ENCODE measurements at regions not wholly inside any gene's neighbourhood (a gene's known extent, or its start where the extent isn't known, plus 50 kb on each side); places are given as distances from the start of the nearest gene placed in this dataset.

- FAIRE-seq: no peak
- TF ChIP-seq CTCF (IDR thresholded peaks at IDR 0.05; ENCODE audit: insufficient read depth, missing control alignments): no peak
Measured at GRCh38 chr4:169909479-169909878, 116.7 kb downstream of the MFAP3L start.

GRCh38 chr4:169907705-169908104 lies 118.5 kb downstream of the MFAP3L start:
- no peak for TF ChIP-seq CTCF (IDR thresholded peaks at IDR 0.05; ENCODE audit: insufficient read depth, missing control alignments)
- no peak for DNase-seq (ENCODE audit: insufficient read length, low spot score)
- no peak for FAIRE-seq

More at GRCh38 chr4:169909479-169909878, 116.7 kb downstream of the MFAP3L start:
- DNase-seq (ENCODE audit: insufficient read length, low spot score): no peak

GRCh38 chr4:169906821-169907220 lies 119.4 kb downstream of the MFAP3L start:
- FAIRE-seq (no peak), DNase-seq (ENCODE audit: insufficient read length, low spot score) (no peak)
- no peak for TF ChIP-seq CTCF (IDR thresholded peaks at IDR 0.05; ENCODE audit: insufficient read depth, missing control alignments)

GRCh38 chr4:169906104-169906503 lies 120.1 kb downstream of the MFAP3L start:
- no peak for DNase-seq (ENCODE audit: insufficient read length, low spot score)
- no peak for TF ChIP-seq CTCF (IDR thresholded peaks at IDR 0.05; ENCODE audit: insufficient read depth, missing control alignments)
- no peak for FAIRE-seq

GRCh38 chr4:169902658-169903345 lies 123.4 kb downstream of the MFAP3L start:
- no peak for DNase-seq (ENCODE audit: insufficient read length, low spot score)
- TF ChIP-seq CTCF (IDR thresholded peaks at IDR 0.05; ENCODE audit: insufficient read depth, missing control alignments): peak; percentile 18
- FAIRE-seq: no peak

GRCh38 chr4:169900241-169900845 lies 125.9 kb downstream of the MFAP3L start:
- no peak for TF ChIP-seq CTCF (IDR thresholded peaks at IDR 0.05; ENCODE audit: insufficient read depth, missing control alignments)
- DNase-seq (ENCODE audit: insufficient read length, low spot score) (no peak), FAIRE-seq (no peak)

- no peak for FAIRE-seq
- TF ChIP-seq CTCF (IDR thresholded peaks at IDR 0.05; ENCODE audit: insufficient read depth, missing control alignments): no peak
- DNase-seq (ENCODE audit: insufficient read length, low spot score): no peak
Measured at GRCh38 chr4:169899295-169899694, 126.9 kb downstream of the MFAP3L start.

All from D721Med (cell line).